ENCODE measurements at regions not wholly inside any gene's neighbourhood (a gene's known extent, or its start where the extent isn't known, plus 50 kb on each side); places are given as distances from the start of the nearest gene placed in this dataset.
A peak's percentile ranks its signal among the peaks of the same experiment; 100 is the strongest.

DNA sequence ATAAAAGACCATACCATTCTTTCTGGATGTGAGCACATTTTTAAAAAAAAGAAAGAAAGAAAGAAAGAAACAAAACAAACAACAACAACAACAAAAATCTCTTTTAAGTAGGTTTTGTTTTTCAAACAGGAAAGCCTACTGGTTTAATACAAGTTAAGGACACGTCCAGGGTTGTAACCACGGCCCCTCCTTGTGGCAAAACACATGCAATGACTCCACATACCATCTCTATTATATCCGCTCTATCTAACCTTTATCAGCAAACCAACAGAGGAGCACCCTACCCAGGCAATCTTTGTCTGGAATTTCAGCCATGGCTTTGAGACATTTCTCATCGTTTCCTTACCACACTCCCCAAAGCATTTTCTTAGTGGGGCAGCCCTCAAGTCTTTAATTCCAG is 360.5 kb upstream of the TMPO start:
- Mint-ChIP-seq H3K27me3 (ENCODE audit: low read depth) (peaks cover 13% of the 10 kb centered on the region), H3K36me3 (ENCODE audit: low read depth) (no peaks in the 10 kb centered on the region), H3K9me3 (ENCODE audit: low read depth) (no peaks in the 10 kb centered on the region), H3K27ac (ENCODE audit: unreplicated experiment) (no peak overlapping the region), H3K4me3 (ENCODE audit: unreplicated experiment) (no peak overlapping the region), H3K4me1 (ENCODE audit: low read depth) (no peaks in the 10 kb centered on the region)
- TF ChIP-seq, protein P1, sequence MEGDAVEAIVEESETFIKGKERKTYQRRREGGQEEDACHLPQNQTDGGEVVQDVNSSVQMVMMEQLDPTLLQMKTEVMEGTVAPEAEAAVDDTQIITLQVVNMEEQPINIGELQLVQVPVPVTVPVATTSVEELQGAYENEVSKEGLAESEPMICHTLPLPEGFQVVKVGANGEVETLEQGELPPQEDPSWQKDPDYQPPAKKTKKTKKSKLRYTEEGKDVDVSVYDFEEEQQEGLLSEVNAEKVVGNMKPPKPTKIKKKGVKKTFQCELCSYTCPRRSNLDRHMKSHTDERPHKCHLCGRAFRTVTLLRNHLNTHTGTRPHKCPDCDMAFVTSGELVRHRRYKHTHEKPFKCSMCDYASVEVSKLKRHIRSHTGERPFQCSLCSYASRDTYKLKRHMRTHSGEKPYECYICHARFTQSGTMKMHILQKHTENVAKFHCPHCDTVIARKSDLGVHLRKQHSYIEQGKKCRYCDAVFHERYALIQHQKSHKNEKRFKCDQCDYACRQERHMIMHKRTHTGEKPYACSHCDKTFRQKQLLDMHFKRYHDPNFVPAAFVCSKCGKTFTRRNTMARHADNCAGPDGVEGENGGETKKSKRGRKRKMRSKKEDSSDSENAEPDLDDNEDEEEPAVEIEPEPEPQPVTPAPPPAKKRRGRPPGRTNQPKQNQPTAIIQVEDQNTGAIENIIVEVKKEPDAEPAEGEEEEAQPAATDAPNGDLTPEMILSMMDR (IDR thresholded peaks at IDR 0.05) = peak; percentile 28
- DNase-seq (ENCODE audit: low spot score) = no peak

DNA sequence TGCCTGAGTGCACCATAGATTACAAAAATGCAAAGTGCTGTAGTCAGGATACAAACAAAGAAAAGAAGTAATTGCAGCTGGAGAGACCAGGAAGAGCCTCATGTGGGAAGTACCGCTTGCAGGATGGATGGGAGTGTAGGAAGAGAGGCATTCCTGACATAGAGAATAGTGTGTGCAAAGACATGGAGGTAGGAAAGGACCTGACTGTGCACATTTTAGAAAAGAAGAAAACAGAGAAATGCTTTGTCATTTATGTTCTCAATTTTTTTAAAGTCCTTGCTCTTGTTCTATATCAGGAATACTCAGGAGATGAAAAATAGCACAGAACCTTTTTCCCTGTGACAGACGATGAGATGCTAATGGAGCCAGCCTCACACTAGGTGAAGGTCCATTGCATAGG is 358.7 kb upstream of the TMPO start:
- TF ChIP-seq, protein P1 (IDR thresholded peaks at IDR 0.05) = no peak
- Mint-ChIP-seq H3K27me3 (ENCODE audit: low read depth) (peaks cover 16% of the 10 kb centered on the region), H3K4me3 (ENCODE audit: unreplicated experiment) (no peak overlapping the region), H3K4me1 (ENCODE audit: low read depth) (no peaks in the 10 kb centered on the region), H3K27ac (ENCODE audit: unreplicated experiment) (no peak overlapping the region), H3K36me3 (ENCODE audit: low read depth) (no peaks in the 10 kb centered on the region), H3K9me3 (ENCODE audit: low read depth) (no peaks in the 10 kb centered on the region)
- DNase-seq (ENCODE audit: low spot score) = no peak

GRCh38 chr12:98162906-98163678 is 352.3 kb upstream of the TMPO start:
- H3K4me1 Mint-ChIP-seq (ENCODE audit: low read depth) = no peaks in the 10 kb centered on the region

DNA sequence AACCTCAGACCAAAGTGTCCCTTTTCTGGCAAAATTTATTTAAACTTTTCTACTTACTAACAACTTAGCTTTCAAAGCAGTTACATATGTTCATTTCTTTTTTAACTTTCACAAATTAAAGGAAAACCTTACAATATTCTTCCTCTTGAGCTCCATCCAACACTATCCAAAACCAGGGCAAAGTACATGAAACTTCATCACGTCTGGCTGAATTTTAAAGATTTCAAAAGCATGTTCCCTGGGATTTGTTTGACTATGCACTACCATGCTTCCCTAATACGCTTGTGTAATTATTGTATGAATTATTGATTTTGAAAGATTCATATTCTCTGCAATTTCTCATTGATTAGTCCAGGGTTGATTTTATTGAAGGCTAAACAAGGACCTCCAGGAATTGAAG is 343.1 kb upstream of the TMPO start:
- no peak overlapping the region for H3K27ac Mint-ChIP-seq (ENCODE audit: unreplicated experiment)
- peaks cover 2% of the 10 kb centered on the region for H3K9me3 Mint-ChIP-seq (ENCODE audit: low read depth)
- no peak for DNase-seq (ENCODE audit: low spot score)
- H3K4me3 Mint-ChIP-seq (ENCODE audit: unreplicated experiment) = no peak overlapping the region
- no peaks in the 10 kb centered on the region for H3K4me1 Mint-ChIP-seq (ENCODE audit: low read depth)
- H3K27me3 Mint-ChIP-seq (ENCODE audit: low read depth) = peaks cover 13% of the 10 kb centered on the region
- H3K36me3 Mint-ChIP-seq (ENCODE audit: low read depth) = no peaks in the 10 kb centered on the region
- TF ChIP-seq, protein P1 (IDR thresholded peaks at IDR 0.05) = no peak

More at GRCh38 chr12:98162906-98163678, 352.3 kb upstream of the TMPO start:
- Mint-ChIP-seq H3K36me3 (ENCODE audit: low read depth) (no peaks in the 10 kb centered on the region), H3K27ac (ENCODE audit: unreplicated experiment) (no peak overlapping the region), H3K4me3 (ENCODE audit: unreplicated experiment) (no peak overlapping the region), H3K9me3 (ENCODE audit: low read depth) (no peaks in the 10 kb centered on the region), H3K27me3 (ENCODE audit: low read depth) (peaks cover 12% of the 10 kb centered on the region)
- no peak for DNase-seq (ENCODE audit: low spot score)
- TF ChIP-seq, protein P1 (IDR thresholded peaks at IDR 0.05) = no peak

DNA sequence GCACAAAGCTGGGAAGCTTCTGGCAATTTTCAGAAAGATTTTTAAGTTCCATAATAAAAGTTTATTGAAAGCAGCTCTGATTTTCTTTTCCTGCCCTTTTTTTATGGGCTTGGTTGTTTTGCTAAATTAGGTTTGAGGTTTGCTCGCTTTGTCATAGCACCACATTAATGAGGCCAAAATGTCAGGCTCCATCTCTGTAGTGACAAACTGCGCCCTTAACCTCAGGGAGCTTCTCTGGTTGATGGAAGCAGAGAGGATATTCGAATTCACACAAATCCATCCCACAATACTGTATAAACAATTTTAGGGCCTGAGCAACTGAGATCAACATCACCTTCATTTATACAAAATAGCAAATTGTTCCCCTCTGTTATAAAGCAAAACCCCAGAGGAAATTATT is 342.6 kb upstream of the TMPO start:
- Mint-ChIP-seq H3K9me3 (ENCODE audit: low read depth) (peaks cover 2% of the 10 kb centered on the region), H3K36me3 (ENCODE audit: low read depth) (no peaks in the 10 kb centered on the region), H3K4me3 (ENCODE audit: unreplicated experiment) (no peak overlapping the region), H3K27me3 (ENCODE audit: low read depth) (peaks cover 12% of the 10 kb centered on the region), H3K27ac (ENCODE audit: unreplicated experiment) (no peak overlapping the region), H3K4me1 (ENCODE audit: low read depth) (no peaks in the 10 kb centered on the region)
- TF ChIP-seq, protein P1 (IDR thresholded peaks at IDR 0.05) = no peak
- DNase-seq (ENCODE audit: low spot score) = no peak
